A549 (cell line): ENCODE measurements at regions not wholly inside any gene's neighbourhood (a gene's known extent, or its start where the extent isn't known, plus 50 kb on each side); places are given as distances from the start of the nearest gene placed in this dataset.

ENCODE experiments used
- ATAC-seq, 2 experiments: fragments of 200-7000 bp in 1 of 2; fragments of >200 bp in 1 of 2; cut with Nextera tagmentation in 1 of 2; cut with Tn5 transposase in 1 of 2; 3 replicates each; pipeline versions ENCODE4 v1.8.0 to v1.9.1; 2018 to 2020; ENCODE audit warnings: mild to moderate bottlenecking in 1 of 2, moderate library complexity in 1 of 2
- CTCF ChIA-PET: fragments of 300-600 bp; sonication (Branson Sonifier 250); formaldehyde crosslinking; extraction: SDS; loops from one replicate; lab custom pipeline; 2021; ENCODE audit warnings: antibody characterized with exemption, inconsistent platforms; lab: Yijun Ruan, JAX
- POLR2A ChIA-PET: fragments of 350-600 bp; formaldehyde crosslinking; extraction: SDS; loops from one replicate; lab custom pipeline; 2021; ENCODE audit warnings: antibody characterized with exemption, inconsistent platforms; lab: Yijun Ruan, JAX
- DNase-seq, 2 experiments: peaks; one replicate each; pipeline versions ENCODE4 v3.0.0 to v3.0.0-alpha.2; 2011 to 2016; ENCODE audit warnings: low read depth in 1 of 2, low spot score in 1 of 2
- FAIRE-seq: peaks from 2 replicates; lab custom pipeline; 2011; peaks lifted over from hg19 to GRCh38; lab: Jason Lieb, UNC
- H3K27ac ChIP-seq, 2 experiments: fragments of >200 bp; sonication (Bioruptor Twin); formaldehyde crosslinking; 3 replicates each; pipeline ENCODE4 v1.5.1; 2016 to 2017
- H3K4me1 ChIP-seq: fragments of >200 bp; sonication (Bioruptor Twin); formaldehyde crosslinking; 3 replicates; pipeline ENCODE4 v1.6.1; 2016
- H3K4me2 ChIP-seq: fragments of >200 bp; sonication (Bioruptor Twin); formaldehyde crosslinking; 3 replicates; pipeline ENCODE4 v1.6.1; 2016
- H3K4me3 ChIP-seq: fragments of >200 bp; sonication (Bioruptor Twin); formaldehyde crosslinking; 3 replicates; pipeline ENCODE4 v1.5.1; 2016
- H3K9me3 ChIP-seq: fragments of >200 bp; sonication (Bioruptor Twin); formaldehyde crosslinking; 3 replicates; pipeline ENCODE4 v1.6.1; 2016
- BHLHE40 ChIP-seq: IDR thresholded peaks from 2 replicates; pipeline ENCODE4 v1.6.1; 2012; ENCODE audit warnings: low read depth, low read length, inconsistent platforms
- CEBPB ChIP-seq, 2 experiments: fragments of >200 bp in 1 of 2; sonication (Bioruptor Twin) in 1 of 2; formaldehyde crosslinking in 1 of 2; IDR thresholded peaks; 2 replicates each; pipeline ENCODE4 v1.6.1; 2012 to 2016
- CHD4 ChIP-seq: fragments of 200-600 bp; sonication (generic); IDR thresholded peaks from 2 replicates; pipeline ENCODE4 v1.6.1; 2016; ENCODE audit warnings: antibody characterized with exemption, mild to moderate bottlenecking, borderline replicate concordance
- CTCF ChIP-seq: fragments of >200 bp; sonication (Bioruptor Twin); formaldehyde crosslinking; IDR thresholded peaks from 3 replicates; pipeline ENCODE4 v1.5.1; 2016
- E2F6 ChIP-seq: IDR thresholded peaks from 2 replicates; pipeline ENCODE4 v1.6.1; 2012; ENCODE audit warnings: low read depth, borderline replicate concordance
- ELK1 ChIP-seq: fragments of 150-350 bp; IDR thresholded peaks from 2 replicates; pipeline ENCODE4 v1.6.1; 2014; ENCODE audit warnings: low read depth, mild to moderate bottlenecking, low read length
- FOSB ChIP-seq: fragments of 250-450 bp; sonication (Bioruptor Pico); IDR thresholded peaks from 2 replicates; pipeline ENCODE4 v1.5.0; 2020; ENCODE audit warnings: mild to moderate bottlenecking, moderate library complexity
- GATA3 ChIP-seq: IDR thresholded peaks from 2 replicates; pipeline ENCODE4 v1.6.1; 2012; ENCODE audit warnings: borderline replicate concordance
- HEYL ChIP-seq: fragments of 250-450 bp; sonication (Bioruptor Pico); IDR thresholded peaks from 2 replicates; pipeline ENCODE4 v1.8.0; 2021; ENCODE audit warnings: mild to moderate bottlenecking, moderate library complexity
- HMGXB4 ChIP-seq: fragments of 250-450 bp; sonication (Bioruptor Pico); IDR thresholded peaks from 2 replicates; pipeline ENCODE4 v1.5.0; 2021; ENCODE audit warnings: mild to moderate bottlenecking, moderate library complexity, borderline replicate concordance
- KDM1A ChIP-seq: fragments of 200-600 bp; sonication (generic); IDR thresholded peaks from 2 replicates; pipeline ENCODE4 v1.6.1; 2016; ENCODE audit warnings: low read depth, mild to moderate bottlenecking
- KDM5A ChIP-seq: fragments of 200-600 bp; sonication (generic); IDR thresholded peaks from 2 replicates; pipeline ENCODE4 v1.6.1; 2016; ENCODE audit warnings: antibody characterized with exemption, mild to moderate bottlenecking
- MAFK ChIP-seq: fragments of 450-650 bp; IDR thresholded peaks from 2 replicates; pipeline ENCODE4 v1.6.1; 2014; ENCODE audit not compliant: partially characterized antibody
- MAX ChIP-seq: IDR thresholded peaks from 2 replicates; pipeline ENCODE4 v1.6.1; 2012
- MYC ChIP-seq: IDR thresholded peaks from 2 replicates; pipeline ENCODE4 v1.6.1; 2012; ENCODE audit warnings: mild to moderate bottlenecking, inconsistent platforms, low read length, improper control_type of control experiment, borderline replicate concordance
- RARB ChIP-seq: fragments of 250-450 bp; sonication (Bioruptor Pico); IDR thresholded peaks from 2 replicates; pipeline ENCODE4 v1.8.0; 2021; ENCODE audit warnings: mild to moderate bottlenecking, moderate library complexity
- RNF2 ChIP-seq: fragments of 200-600 bp; sonication (generic); IDR thresholded peaks from 2 replicates; pipeline ENCODE4 v1.6.1; 2016; ENCODE audit warnings: low read depth, mild to moderate bottlenecking, antibody characterized with exemption, moderate library complexity, borderline replicate concordance
- SMC3 ChIP-seq: fragments of >200 bp; sonication (Bioruptor Twin); formaldehyde crosslinking; IDR thresholded peaks from 3 replicates; pipeline ENCODE4 v1.6.1; 2018; ENCODE audit warnings: inconsistent platforms
- SREBF2 ChIP-seq: fragments of 450-650 bp; IDR thresholded peaks from 2 replicates; pipeline ENCODE4 v1.6.1; 2014; ENCODE audit warnings: mild to moderate bottlenecking, moderate library complexity
- TP53 ChIP-seq: fragments of 250-450 bp; sonication (Bioruptor Pico); IDR thresholded peaks from 2 replicates; pipeline ENCODE4 v1.5.0; 2021; ENCODE audit warnings: mild to moderate bottlenecking, moderate library complexity
- USF2 ChIP-seq: fragments of 450-650 bp; IDR thresholded peaks from 2 replicates; pipeline ENCODE4 v1.6.1; 2014; ENCODE audit warnings: antibody characterized with exemption
- ZFP36 ChIP-seq: fragments of 450-650 bp; IDR thresholded peaks from 2 replicates; pipeline ENCODE4 v1.6.1; 2014; ENCODE audit warnings: borderline replicate concordance; ENCODE audit not compliant: partially characterized antibody
- WGBS: methylation state at CpG from one replicate; pipeline ENCODE4 v1.1.6; 2017; ENCODE audit errors: missing lambda C conversion rate; 5-methylcytosine and 5-hydroxymethylcytosine counted together

GRCh38 chr17:34055606-34056005, 199.5 kb upstream of the CCL2 start (continued):
- TF ChIP-seq HMGXB4 (CRISPR knock-in tag) (no peak), FOSB (CRISPR knock-in tag) (no peak), SMC3 (no peak), KDM1A (no peak), CTCF (no peak)
- TF ChIP-seq, all 56 proteins: peak for 0

GRCh38 chr17:34059423-34060220, 195.5 kb upstream of the CCL2 start:
- no peaks in the 10 kb centered on the region for H3K4me1 ChIP-seq
- no peaks in the 10 kb centered on the region; the same call in 1 of the 3 replicates for H3K9me3 ChIP-seq
- FAIRE-seq (no peak), ATAC-seq (no peak), DNase-seq (no peak)
- POLR2A ChIA-PET: no interaction called here
- CTCF ChIA-PET: interaction anchor here (1.0 to 1.7 kb wide), 2 partner anchors 15 to 309 kb away, joined by 3 to 4 read pairs; no protein-coding TSS in a partner anchor
- H3K4me2 ChIP-seq: no peak overlapping the region
- no peak overlapping the region for H3K27ac ChIP-seq
- 31% methylated on average over 10 of the region's 10 CpGs for WGBS
- H3K4me3 ChIP-seq: no peak overlapping the region
- TF ChIP-seq ZFP36: no peak
- no peak for TF ChIP-seq RARB (CRISPR knock-in tag)
- no peak for TF ChIP-seq SREBF2
- TF ChIP-seq E2F6: no peak
- no peak for TF ChIP-seq FOSB (CRISPR knock-in tag)
- TF ChIP-seq MYC: no peak
- TF ChIP-seq ELK1: no peak
- TF ChIP-seq HEYL (CRISPR knock-in tag): no peak
- no peak for TF ChIP-seq BHLHE40

GRCh38 chr17:34066528-34066927, 188.6 kb upstream of the CCL2 start:
- WGBS: 16% methylated on average over 3 of the region's 3 CpGs
- ATAC-seq: no peak
- TF ChIP-seq MAX: no peak
- TF ChIP-seq MAFK: no peak
- TF ChIP-seq CEBPB (IDR thresholded peaks at IDR 0.05): no peak
- TF ChIP-seq FOSB (CRISPR knock-in tag): no peak
- TF ChIP-seq USF2: no peak
- no peak for TF ChIP-seq MYC
- no peak for TF ChIP-seq HMGXB4 (CRISPR knock-in tag)
- no peak for TF ChIP-seq SREBF2
- no peak for TF ChIP-seq RNF2
- no peak for TF ChIP-seq GATA3
- TF ChIP-seq TP53: no peak
- TF ChIP-seq CHD4: no peak
- no peak for TF ChIP-seq E2F6
- TF ChIP-seq KDM5A: no peak

More at GRCh38 chr17:34066528-34066927, 188.6 kb upstream of the CCL2 start:
- no peak overlapping the region for H3K4me3 ChIP-seq
- POLR2A ChIA-PET: no interaction called here
- no peak overlapping the region for H3K27ac ChIP-seq
- CTCF ChIA-PET: interaction anchor here (1.0 to 1.5 kb wide), 2 partner anchors 53 to 105 kb away, joined by 3 to 4 read pairs; no protein-coding TSS in a partner anchor
- FAIRE-seq (no peak), DNase-seq (no peak)
- H3K4me2 ChIP-seq: no peak overlapping the region
- H3K4me1 ChIP-seq: no peaks in the 10 kb centered on the region
- no peaks in the 10 kb centered on the region; the same call in 2 of the 3 replicates for H3K9me3 ChIP-seq
